GM12875 (cell line): ENCODE measurements at regions not wholly inside any gene's neighbourhood (a gene's known extent, or its start where the extent isn't known, plus 50 kb on each side); places are given as distances from the start of the nearest gene placed in this dataset.

Experiments
- H3K4me3 ChIP-seq: one replicate; pipeline ENCODE4 v1.5.1; 2011; ENCODE audit warnings: low read depth, low read length, control low read depth
- TF ChIP-seq, protein P1 (sequence below): IDR thresholded peaks from 2 replicates; pipeline ENCODE4 v1.5.1; 2011; ENCODE audit warnings: low read depth, mild to moderate bottlenecking, control low read depth, inconsistent platforms, low read length, moderate library complexity, borderline replicate concordance; ENCODE audit not compliant: insufficient read depth

DNA sequence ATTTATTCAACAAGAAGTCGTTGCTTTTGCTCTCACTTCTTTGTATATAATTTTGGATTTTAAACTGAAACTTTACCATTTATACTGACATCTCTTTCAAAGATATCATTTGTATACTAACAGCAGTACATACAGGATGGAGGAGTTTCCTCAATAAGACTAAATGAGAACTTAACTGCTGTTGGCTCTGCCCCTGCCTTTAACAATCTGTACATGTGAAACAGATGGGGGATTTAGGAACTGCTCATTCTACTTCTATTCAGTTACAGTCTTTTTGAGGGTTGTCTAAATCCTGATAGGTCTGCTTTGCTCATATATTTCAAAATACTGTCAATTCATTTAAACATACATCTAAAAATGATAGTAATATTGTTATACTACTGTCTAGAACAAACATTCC lies 663.2 kb downstream of the ADGRL2 start:
- H3K4me3 ChIP-seq = no peak overlapping the region
- TF ChIP-seq, protein P1, sequence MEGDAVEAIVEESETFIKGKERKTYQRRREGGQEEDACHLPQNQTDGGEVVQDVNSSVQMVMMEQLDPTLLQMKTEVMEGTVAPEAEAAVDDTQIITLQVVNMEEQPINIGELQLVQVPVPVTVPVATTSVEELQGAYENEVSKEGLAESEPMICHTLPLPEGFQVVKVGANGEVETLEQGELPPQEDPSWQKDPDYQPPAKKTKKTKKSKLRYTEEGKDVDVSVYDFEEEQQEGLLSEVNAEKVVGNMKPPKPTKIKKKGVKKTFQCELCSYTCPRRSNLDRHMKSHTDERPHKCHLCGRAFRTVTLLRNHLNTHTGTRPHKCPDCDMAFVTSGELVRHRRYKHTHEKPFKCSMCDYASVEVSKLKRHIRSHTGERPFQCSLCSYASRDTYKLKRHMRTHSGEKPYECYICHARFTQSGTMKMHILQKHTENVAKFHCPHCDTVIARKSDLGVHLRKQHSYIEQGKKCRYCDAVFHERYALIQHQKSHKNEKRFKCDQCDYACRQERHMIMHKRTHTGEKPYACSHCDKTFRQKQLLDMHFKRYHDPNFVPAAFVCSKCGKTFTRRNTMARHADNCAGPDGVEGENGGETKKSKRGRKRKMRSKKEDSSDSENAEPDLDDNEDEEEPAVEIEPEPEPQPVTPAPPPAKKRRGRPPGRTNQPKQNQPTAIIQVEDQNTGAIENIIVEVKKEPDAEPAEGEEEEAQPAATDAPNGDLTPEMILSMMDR = no peak

DNA sequence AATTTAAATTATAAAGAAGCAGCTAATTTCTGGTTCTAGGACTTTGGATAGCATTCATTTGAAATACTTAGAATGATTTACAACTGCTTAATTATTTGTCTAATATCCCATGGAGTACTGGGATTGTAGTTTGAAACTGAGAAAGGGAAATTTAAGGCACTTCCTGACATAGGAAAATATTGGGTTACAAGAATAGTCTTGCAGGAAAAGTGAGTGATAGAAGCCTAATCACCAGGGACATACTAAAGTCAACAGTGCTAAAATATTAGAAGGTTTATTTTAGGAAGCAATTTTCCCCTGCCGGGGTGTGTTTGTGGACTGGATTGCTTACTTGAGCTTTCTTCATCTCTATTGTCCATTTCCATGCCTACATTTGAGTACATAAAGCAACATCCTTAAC lies 661.6 kb downstream of the ADGRL2 start:
- H3K4me3 ChIP-seq = no peak overlapping the region
- TF ChIP-seq, protein P1 = no peak

DNA sequence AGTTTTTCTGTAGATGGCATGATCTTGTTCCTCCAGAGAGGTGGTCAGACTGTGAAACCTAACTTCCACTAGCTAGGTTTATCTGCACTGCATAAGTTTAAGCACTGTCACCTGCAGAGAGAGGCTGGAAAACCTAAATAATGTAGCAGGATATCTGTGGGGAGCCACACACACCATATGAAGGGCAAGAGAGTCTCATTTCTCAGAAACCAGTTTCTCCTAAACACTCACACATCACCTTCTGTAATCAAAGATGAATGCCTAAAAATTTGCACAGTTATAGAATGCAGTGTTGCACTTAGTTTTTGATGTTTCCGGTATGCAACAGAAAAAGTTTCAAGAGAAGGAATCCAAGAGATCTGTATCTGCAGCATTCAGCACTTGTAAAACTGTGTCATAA lies 654.6 kb downstream of the ADGRL2 start:
- TF ChIP-seq, protein P1 = no peak
- H3K4me3 ChIP-seq = no peak overlapping the region

DNA sequence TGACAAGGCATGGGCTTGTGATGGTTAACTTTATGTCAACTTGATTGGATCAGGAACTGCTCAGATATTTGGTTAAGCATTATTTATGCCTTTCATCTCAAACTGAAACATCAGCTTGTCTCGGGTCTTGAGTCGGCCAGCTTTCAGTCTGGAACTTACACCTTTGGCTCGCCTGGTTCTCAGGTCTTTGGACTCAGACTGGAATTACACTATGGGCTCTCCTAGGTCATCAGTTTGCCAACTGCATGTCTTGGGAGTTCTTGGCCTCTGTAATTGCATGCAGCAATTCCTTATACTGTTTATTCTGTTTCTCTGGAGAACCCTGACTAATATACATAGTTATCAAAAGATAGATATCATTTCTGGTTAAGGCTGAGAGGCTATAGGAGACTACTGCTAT lies 653.7 kb downstream of the ADGRL2 start:
- TF ChIP-seq, protein P1 = no peak
- no peak overlapping the region for H3K4me3 ChIP-seq

DNA sequence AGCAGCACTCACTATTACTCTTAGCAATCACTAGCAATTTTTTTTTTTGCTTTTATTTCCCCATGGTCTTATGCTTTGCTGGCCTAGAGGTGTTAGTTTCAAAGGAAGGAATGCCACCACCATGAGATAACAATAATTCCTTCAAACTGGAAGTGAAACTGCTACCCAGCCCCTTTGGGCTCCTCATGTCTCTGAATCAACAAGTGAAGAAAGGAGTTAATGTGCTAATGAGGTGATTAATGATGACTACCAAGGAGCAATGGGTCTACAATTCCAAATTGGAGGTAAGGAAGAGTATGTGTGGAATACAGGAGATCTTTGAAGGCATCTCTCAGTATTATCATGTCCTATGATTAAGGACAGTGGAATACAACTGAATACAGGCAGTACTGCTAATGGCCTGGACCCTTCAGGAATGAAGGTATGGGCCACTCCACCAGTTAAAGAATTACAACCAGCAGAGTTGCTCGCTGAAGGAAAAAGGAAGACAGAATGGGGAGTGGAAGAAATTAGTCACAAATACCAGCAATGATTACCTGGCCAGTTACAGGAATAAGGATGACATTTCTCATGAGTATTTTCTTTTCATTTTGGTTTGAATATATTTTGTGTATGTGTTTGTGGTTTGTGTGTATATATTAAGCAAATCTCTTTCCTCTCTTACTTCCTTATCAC lies 652.9 kb downstream of the ADGRL2 start:
- TF ChIP-seq, protein P1 = no peak
- H3K4me3 ChIP-seq = no peak overlapping the region

DNA sequence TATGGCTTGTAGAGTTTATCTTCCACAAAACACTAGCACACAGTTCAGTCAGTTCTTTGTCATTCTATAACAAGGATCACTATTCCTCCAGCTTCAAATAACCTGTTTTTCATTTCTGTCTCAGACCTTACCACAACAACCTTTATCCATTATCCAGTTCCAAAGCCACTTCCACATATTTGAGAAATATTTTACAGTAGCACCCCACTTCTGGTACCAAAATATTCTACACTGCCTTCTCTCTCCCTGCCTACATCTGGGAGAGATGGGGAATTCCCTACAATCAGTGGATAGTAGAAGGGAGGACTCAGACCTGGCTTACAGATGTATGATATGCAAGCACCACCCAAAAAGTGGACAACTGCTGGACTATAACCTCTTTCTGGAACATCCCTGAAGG lies 651.4 kb downstream of the ADGRL2 start:
- TF ChIP-seq, protein P1 = no peak

DNA sequence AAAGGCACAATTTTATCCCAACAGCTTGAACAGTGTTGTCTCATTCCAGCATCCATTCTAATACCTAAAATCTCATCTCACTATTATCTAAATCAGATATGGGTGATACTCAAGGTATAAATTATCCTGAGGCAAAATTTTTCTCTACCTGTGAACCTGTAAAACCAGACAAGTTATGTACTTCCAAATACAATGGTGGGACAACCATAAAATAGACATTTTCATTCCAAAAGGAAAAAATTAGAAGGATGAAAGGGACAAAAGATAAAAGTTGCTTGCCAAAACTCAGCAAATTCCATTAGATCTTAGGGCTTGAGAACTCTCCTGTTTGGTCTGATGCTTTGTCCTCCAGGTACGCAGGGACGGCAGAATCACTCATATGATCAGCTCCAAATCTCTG lies 650.5 kb downstream of the ADGRL2 start:
- TF ChIP-seq, protein P1 = no peak
- no peak overlapping the region for H3K4me3 ChIP-seq

More for the DNA sequence above, 651.4 kb downstream of the ADGRL2 start:
- H3K4me3 ChIP-seq = no peak overlapping the region
